Transverse colon (tissue), 4 donors: ENCODE measurements at regions not wholly inside any gene's neighbourhood (a gene's known extent, or its start where the extent isn't known, plus 50 kb on each side); places are given as distances from the start of the nearest gene placed in this dataset.
A peak's percentile ranks its signal among the peaks of the same experiment; 100 is the strongest.

Experiments used
- DNase-seq: peaks from one replicate; pipeline ENCODE4 v3.0.0-alpha.2; 2019
- H3K27ac ChIP-seq, 4 donors: fragments of 200-600 bp; sonication (generic); 2 replicates each; pipeline ENCODE4 v1.5.1; 2016 to 2018; ENCODE audit warnings: inconsistent platforms in 4 of 4
- H3K27me3 ChIP-seq: fragments of 200-600 bp; sonication (generic); 2 replicates; pipeline ENCODE4 v1.5.1; 2017; ENCODE audit warnings: inconsistent platforms
- H3K36me3 ChIP-seq, 4 donors: fragments of 200-600 bp; sonication (generic); 2 replicates each; pipeline ENCODE4 v1.5.1; 2017 to 2019; ENCODE audit warnings: inconsistent platforms in 4 of 4
- H3K4me1 ChIP-seq, 4 donors: fragments of 200-600 bp; sonication (generic); 2 replicates each; pipeline ENCODE4 v1.5.1; 2017 to 2020; ENCODE audit warnings: inconsistent platforms in 4 of 4
- H3K4me3 ChIP-seq, 4 donors: fragments of 200-600 bp; sonication (generic); 1 replicate in 1 of 4; 2 replicates in 3 of 4; pipeline versions ENCODE4 v1.5.1 to v1.6.1; 2017 to 2019; ENCODE audit warnings: inconsistent platforms in 4 of 4
- H3K9me3 ChIP-seq, 2 donors: fragments of 200-600 bp; sonication (generic); 2 replicates each; pipeline ENCODE4 v1.5.1; 2017 to 2019; ENCODE audit warnings: inconsistent platforms in 2 of 2
- EP300 ChIP-seq: sonication (generic); formaldehyde crosslinking; IDR thresholded peaks from one replicate; pipeline ENCODE4 v1.6.1; 2017; ENCODE audit warnings: antibody characterized with exemption, low read depth
- POLR2A ChIP-seq: fragments of 450-650 bp; IDR thresholded peaks from one replicate; pipeline ENCODE4 v1.6.1; 2016; ENCODE audit warnings: antibody characterized with exemption, mild to moderate bottlenecking, moderate library complexity
- POLR2AphosphoS5 ChIP-seq, 3 donors: sonication (generic); formaldehyde crosslinking; IDR thresholded peaks; one replicate each; pipeline ENCODE4 v1.6.1; 2016; ENCODE audit warnings: antibody characterized with exemption in 3 of 3
- whole genome bisulfite sequencing, 2 donors: methylation state at CpG; one replicate each; pipeline ENCODE4 v1.1.5; 2018; ENCODE audit warnings: low coverage in 1 of 2; 5-methylcytosine and 5-hydroxymethylcytosine counted together
- in situ Hi-C, 4 donors: fragments of 200-750 bp; cut with MboI; loops; one replicate each; pipeline versions ENCODE4 v1.15.0 to v1.15.1; 2017; ENCODE audit warnings: low sequenced_read_pairs in 3 of 4, low pct_ligation_motif_present in 1 of 4, low pct_unique_long_range_greater_than_20kb in 1 of 4
- intact Hi-C: fragments of 100-400 bp; cut with DNase I; formaldehyde crosslinking; loops from one replicate; pipeline ENCODE4 v1.15.1; 2023; ENCODE audit warnings: low total_unique reads
- TF ChIP-seq, protein P1 (sequence below), 5 experiments: fragments of 200-600 bp in 3 of 5; fragments of 450-650 bp in 2 of 5; sonication (generic) in 3 of 5; IDR thresholded peaks; 1 replicate in 2 of 5; 2 replicates in 3 of 5; pipeline ENCODE4 v1.5.1; 2016 to 2017; ENCODE audit warnings: antibody characterized with exemption in 5 of 5, inconsistent platforms in 3 of 5, mild to moderate bottlenecking in 2 of 5, moderate library complexity in 1 of 5

DNA sequence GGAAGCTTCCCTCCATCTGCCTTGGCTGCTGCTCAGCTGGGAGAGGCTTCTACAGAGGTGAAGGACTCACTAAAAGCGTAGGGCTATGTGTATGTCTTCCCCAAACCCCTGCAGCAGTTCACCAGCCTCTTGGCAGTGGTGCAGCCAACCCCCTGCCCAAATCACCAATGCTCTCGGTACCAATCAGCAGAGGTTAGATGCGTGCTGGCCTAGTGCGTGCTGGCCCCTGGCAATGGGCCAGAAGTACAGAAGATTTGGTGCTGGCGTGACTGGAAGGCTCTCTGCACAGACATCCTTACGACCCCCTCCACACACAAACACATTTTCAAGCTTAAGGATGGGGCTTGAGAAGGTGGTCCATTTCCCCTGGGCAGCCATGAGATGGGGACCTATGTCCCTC lies 79.0 kb downstream of the MRPL14 start:
- Histone ChIP-seq H3K27ac (peak overlapping the region; percentile 5 to 76 (median 62)), H3K27me3 (no peaks in the 10 kb centered on the region), H3K36me3 (no peaks in the 10 kb centered on the region), H3K9me3 (no peaks in the 10 kb centered on the region), H3K4me3 (no peak overlapping the region), H3K4me1 (peaks cover 8 to 43% (median 33%) of the 10 kb centered on the region in 4 donors)
- 85 to 100% methylated on average over 3 to 6 of the region's 6 CpGs for WGBS, 2 donors
- TF ChIP-seq POLR2A (no peak), POLR2AphosphoS5 (IDR thresholded peaks at IDR 0.05) (no peak), EP300 (no peak)
- TF ChIP-seq, protein P1, sequence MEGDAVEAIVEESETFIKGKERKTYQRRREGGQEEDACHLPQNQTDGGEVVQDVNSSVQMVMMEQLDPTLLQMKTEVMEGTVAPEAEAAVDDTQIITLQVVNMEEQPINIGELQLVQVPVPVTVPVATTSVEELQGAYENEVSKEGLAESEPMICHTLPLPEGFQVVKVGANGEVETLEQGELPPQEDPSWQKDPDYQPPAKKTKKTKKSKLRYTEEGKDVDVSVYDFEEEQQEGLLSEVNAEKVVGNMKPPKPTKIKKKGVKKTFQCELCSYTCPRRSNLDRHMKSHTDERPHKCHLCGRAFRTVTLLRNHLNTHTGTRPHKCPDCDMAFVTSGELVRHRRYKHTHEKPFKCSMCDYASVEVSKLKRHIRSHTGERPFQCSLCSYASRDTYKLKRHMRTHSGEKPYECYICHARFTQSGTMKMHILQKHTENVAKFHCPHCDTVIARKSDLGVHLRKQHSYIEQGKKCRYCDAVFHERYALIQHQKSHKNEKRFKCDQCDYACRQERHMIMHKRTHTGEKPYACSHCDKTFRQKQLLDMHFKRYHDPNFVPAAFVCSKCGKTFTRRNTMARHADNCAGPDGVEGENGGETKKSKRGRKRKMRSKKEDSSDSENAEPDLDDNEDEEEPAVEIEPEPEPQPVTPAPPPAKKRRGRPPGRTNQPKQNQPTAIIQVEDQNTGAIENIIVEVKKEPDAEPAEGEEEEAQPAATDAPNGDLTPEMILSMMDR (IDR thresholded peaks at IDR 0.05): no peak
- in situ Hi-C loops (no loop called here), intact Hi-C loops (no loop called here)
- no peak for DNase-seq

DNA sequence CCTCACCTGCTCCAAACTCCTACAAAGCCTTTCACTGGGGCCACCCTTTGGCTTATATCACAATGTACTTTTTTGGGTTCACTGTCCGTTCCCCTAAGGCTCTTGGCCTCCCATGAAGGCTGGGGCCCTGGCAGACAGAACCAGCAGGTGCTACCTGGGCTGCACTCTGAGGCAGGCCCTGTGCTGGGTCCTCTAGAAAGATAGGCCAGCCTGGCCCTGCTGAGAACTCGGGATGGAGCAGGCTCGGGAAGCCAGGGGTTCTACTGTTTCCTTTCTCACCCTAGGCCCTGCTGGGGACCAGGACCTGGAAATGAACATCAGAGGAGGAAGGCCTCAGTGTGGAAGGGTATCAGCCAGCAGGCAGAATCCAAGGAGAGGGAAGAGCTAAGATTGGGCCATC lies 79.5 kb downstream of the MRPL14 start:
- Histone ChIP-seq H3K9me3 (no peaks in the 10 kb centered on the region), H3K27me3 (no peaks in the 10 kb centered on the region), H3K36me3 (no peaks in the 10 kb centered on the region), H3K27ac (peak overlapping the region in 2 of 4 donors; percentile 75 to 76), H3K4me1 (peaks cover 11 to 48% (median 35%) of the 10 kb centered on the region in 4 donors), H3K4me3 (no peak overlapping the region)
- no peak for TF ChIP-seq EP300
- TF ChIP-seq POLR2AphosphoS5 (IDR thresholded peaks at IDR 0.05): no peak
- TF ChIP-seq, protein P1 (IDR thresholded peaks at IDR 0.05): no peak
- no peak for TF ChIP-seq POLR2A
- intact Hi-C loops (no loop called here), in situ Hi-C loops (no loop called here)
- no peak for DNase-seq
- 78% methylated on average over 3 of the region's 3 CpGs; no CpG with 5 or more reads in 1 of the 2 donors for WGBS, 2 donors

DNA sequence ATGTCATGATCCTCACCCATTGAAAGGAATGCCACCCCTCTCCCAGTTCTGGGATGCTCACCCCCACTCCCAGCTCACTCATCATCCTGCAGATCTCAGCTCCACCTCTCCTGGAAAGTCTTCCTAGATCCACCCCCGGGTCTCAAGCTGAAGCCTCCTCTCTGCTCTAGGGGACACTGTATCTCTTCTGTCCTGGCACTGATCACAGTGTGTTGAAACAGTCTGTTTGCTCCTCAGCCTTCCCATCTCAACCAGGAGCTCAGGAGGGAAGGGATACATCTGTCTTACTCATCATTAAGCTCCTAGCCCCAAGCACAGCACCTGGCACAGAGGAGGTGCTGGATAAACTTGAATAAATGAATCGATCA lies 80.1 kb downstream of the MRPL14 start:
- no peak overlapping the region for H3K4me3 ChIP-seq
- WGBS, 2 donors: 67 to 74% methylated on average over 1 to 2 of the region's 2 CpGs
- H3K9me3 ChIP-seq: no peaks in the 10 kb centered on the region
- H3K36me3 ChIP-seq: no peaks in the 10 kb centered on the region
- peak overlapping the region in 1 of 4 donors; percentile 76 for H3K27ac ChIP-seq
- TF ChIP-seq POLR2AphosphoS5 (IDR thresholded peaks at IDR 0.05) (no peak), EP300 (no peak), POLR2A (no peak)
- TF ChIP-seq, protein P1 (IDR thresholded peaks at IDR 0.05): no peak
- H3K4me1 ChIP-seq: peaks cover 15 to 51% (median 37%) of the 10 kb centered on the region in 4 donors
- H3K27me3 ChIP-seq: no peaks in the 10 kb centered on the region
- DNase-seq: no peak
- in situ Hi-C loops: no loop called here
- intact Hi-C loops: no loop called here

DNA sequence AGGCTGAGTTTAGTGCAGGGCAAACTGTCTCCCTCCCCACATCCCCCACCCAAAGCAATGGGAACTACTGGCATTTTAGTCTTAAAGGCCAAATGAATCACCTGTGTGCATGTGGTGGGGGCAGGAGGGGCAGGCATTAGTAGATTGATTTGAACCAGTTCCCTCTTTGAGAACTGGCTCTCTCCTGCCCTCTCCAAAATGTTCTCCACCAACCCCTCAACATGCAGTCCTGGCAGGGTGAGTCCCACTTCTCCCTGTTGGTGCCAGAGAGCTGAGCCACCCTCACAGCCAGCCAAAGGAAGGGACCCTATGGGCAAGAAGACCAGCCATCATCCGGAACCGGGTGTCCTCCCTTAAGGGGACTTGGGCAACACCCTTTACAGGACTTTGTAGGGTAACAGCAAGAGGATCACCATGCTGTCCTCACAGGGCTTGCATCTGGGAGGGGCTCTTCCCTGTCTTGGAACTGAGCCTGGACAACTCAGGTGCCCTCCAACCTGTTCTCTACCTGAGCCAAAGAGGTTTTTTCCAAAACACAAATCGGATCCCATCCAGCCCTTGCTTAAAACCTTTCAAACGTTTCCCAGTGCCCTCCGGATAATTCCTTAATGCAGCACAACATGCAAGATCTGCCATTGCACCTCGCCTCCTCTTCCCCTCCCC lies 80.6 kb downstream of the MRPL14 start:
- H3K27ac ChIP-seq: no peak overlapping the region
- intact Hi-C loops: no loop called here

More for the DNA sequence above, 80.6 kb downstream of the MRPL14 start:
- 73 to 83% methylated on average over 3 to 6 of the region's 6 CpGs for WGBS, 2 donors
- in situ Hi-C loops: no loop called here
- H3K9me3 ChIP-seq: no peaks in the 10 kb centered on the region
- H3K4me3 ChIP-seq: no peak overlapping the region
- peaks cover 15 to 50% (median 39%) of the 10 kb centered on the region in 4 donors for H3K4me1 ChIP-seq
- TF ChIP-seq POLR2AphosphoS5 (IDR thresholded peaks at IDR 0.05) (no peak), EP300 (no peak), POLR2A (no peak)
- TF ChIP-seq, protein P1 (IDR thresholded peaks at IDR 0.05): no peak
- H3K27me3 ChIP-seq: no peaks in the 10 kb centered on the region
- DNase-seq: no peak
- no peaks in the 10 kb centered on the region for H3K36me3 ChIP-seq
